H9 (cell line): ENCODE measurements at regions not wholly inside any gene's neighbourhood (a gene's known extent, or its start where the extent isn't known, plus 50 kb on each side); places are given as distances from the start of the nearest gene placed in this dataset.

Source experiments
- DNase-seq: peaks from one replicate; pipeline ENCODE4 v3.0.0-alpha.2; 2017
- H2AFZ ChIP-seq: one replicate; pipeline ENCODE4 v1.6.1; 2013; ENCODE audit warnings: mild to moderate bottlenecking, low read length, control low read depth, moderate library complexity
- H2AK5ac ChIP-seq: 2 replicates; pipeline ENCODE4 v1.6.1; 2013; ENCODE audit warnings: low read length, control low read depth, mixed read lengths; ENCODE audit not compliant: insufficient read length
- H2BK120ac ChIP-seq: one replicate; pipeline ENCODE4 v1.6.1; 2013; ENCODE audit warnings: low read depth, mild to moderate bottlenecking, low read length, control low read depth, inconsistent platforms; ENCODE audit not compliant: poor library complexity, severe bottlenecking
- H2BK12ac ChIP-seq: 2 replicates; pipeline ENCODE4 v1.6.1; 2013; ENCODE audit warnings: low read length, control low read depth, mixed read lengths, low read depth; ENCODE audit not compliant: insufficient read length
- H2BK15ac ChIP-seq: 2 replicates; pipeline ENCODE4 v1.6.1; 2013; ENCODE audit warnings: low read depth, low read length, control low read depth
- H2BK20ac ChIP-seq: one replicate; pipeline ENCODE4 v1.6.1; 2013; ENCODE audit warnings: low read depth, mild to moderate bottlenecking, low read length, control low read depth, inconsistent platforms; ENCODE audit not compliant: poor library complexity, severe bottlenecking
- H2BK5ac ChIP-seq: 2 replicates; pipeline ENCODE4 v1.6.1; 2013; ENCODE audit warnings: low read length, control low read depth, mixed read lengths; ENCODE audit not compliant: insufficient read length
- H3K14ac ChIP-seq: 2 replicates; pipeline ENCODE4 v1.6.1; 2013; ENCODE audit warnings: low read length, control low read depth; ENCODE audit not compliant: insufficient read depth
- H3K18ac ChIP-seq: 2 replicates; pipeline ENCODE4 v1.6.1; 2013; ENCODE audit warnings: low read depth, mild to moderate bottlenecking, mixed read lengths, low read length, control low read depth; ENCODE audit not compliant: insufficient read length
- H3K23ac ChIP-seq: 2 replicates; pipeline ENCODE4 v1.6.1; 2013; ENCODE audit warnings: low read length, control low read depth, mixed read lengths, low read depth; ENCODE audit not compliant: insufficient read length
- H3K23me2 ChIP-seq: 2 replicates; pipeline ENCODE4 v1.6.1; 2013; ENCODE audit warnings: low read depth, mild to moderate bottlenecking, mixed read lengths, low read length, control low read depth; ENCODE audit not compliant: insufficient read length, poor library complexity, severe bottlenecking
- H3K27ac ChIP-seq: 2 replicates; pipeline ENCODE4 v1.5.1; 2013; ENCODE audit warnings: low read length, control low read depth, mixed read lengths, low read depth; ENCODE audit not compliant: insufficient read length
- H3K27me3 ChIP-seq: 2 replicates; pipeline ENCODE4 v1.6.1; 2013; ENCODE audit warnings: low read length, control low read depth, inconsistent platforms; ENCODE audit not compliant: insufficient read depth
- H3K4ac ChIP-seq: 2 replicates; pipeline ENCODE4 v1.6.1; 2013; ENCODE audit warnings: low read depth, mild to moderate bottlenecking, control low read depth, inconsistent platforms, low read length, moderate library complexity
- H3K4me1 ChIP-seq: 2 replicates; pipeline ENCODE4 v1.6.1; 2013; ENCODE audit warnings: low read length, control low read depth, inconsistent platforms; ENCODE audit not compliant: insufficient read depth
- H3K4me2 ChIP-seq: 2 replicates; pipeline ENCODE4 v1.6.1; 2013; ENCODE audit warnings: low read length, control low read depth, mixed read lengths; ENCODE audit not compliant: insufficient read length, insufficient read depth
- H3K56ac ChIP-seq: 2 replicates; pipeline ENCODE4 v1.6.1; 2013; ENCODE audit warnings: low read depth, mild to moderate bottlenecking, mixed read lengths, low read length, control low read depth; ENCODE audit not compliant: insufficient read length
- H3K79me1 ChIP-seq: 2 replicates; pipeline ENCODE4 v1.6.1; 2013; ENCODE audit warnings: low read depth, mild to moderate bottlenecking, moderate library complexity, low read length, control low read depth, inconsistent platforms; ENCODE audit not compliant: insufficient read depth, poor library complexity, severe bottlenecking
- H3K79me2 ChIP-seq: 2 replicates; pipeline ENCODE4 v1.6.1; 2013; ENCODE audit warnings: low read length, control low read depth, inconsistent platforms; ENCODE audit not compliant: insufficient read depth
- H3K9ac ChIP-seq: 2 replicates; pipeline ENCODE4 v1.6.1; 2013; ENCODE audit warnings: low read length, control low read depth, mixed read lengths; ENCODE audit not compliant: insufficient read length; ENCODE audit errors: extremely low read depth
- H3K9me3 ChIP-seq: one replicate; pipeline ENCODE4 v1.6.1; 2013; ENCODE audit warnings: low read depth, low read length, inconsistent platforms; ENCODE audit not compliant: control insufficient read depth
- H3T11ph ChIP-seq: one replicate; pipeline ENCODE4 v1.6.1; 2013; ENCODE audit warnings: mild to moderate bottlenecking, low read length, control low read depth, inconsistent platforms
- H4K20me1 ChIP-seq: one replicate; pipeline ENCODE4 v1.6.1; 2013; ENCODE audit not compliant: control insufficient read depth, insufficient read length, insufficient read depth
- H4K5ac ChIP-seq: 2 replicates; pipeline ENCODE4 v1.6.1; 2013; ENCODE audit warnings: low read depth, mild to moderate bottlenecking, mixed read lengths, low read length, control low read depth; ENCODE audit not compliant: insufficient read length
- H4K8ac ChIP-seq: replicated peaks from 2 replicates; pipeline ENCODE4 v1.6.1; 2013; ENCODE audit warnings: low read length, control low read depth, mixed read lengths, low read depth; ENCODE audit not compliant: insufficient read length
- H4K91ac ChIP-seq: 2 replicates; pipeline ENCODE4 v1.6.1; 2013; ENCODE audit warnings: low read depth, mild to moderate bottlenecking, moderate library complexity, mixed read lengths, low read length, control low read depth; ENCODE audit not compliant: insufficient read length
- H3K27ac Mint-ChIP-seq, 3 experiments: 2 replicates in 2 of 3; 3 replicates in 1 of 3; pipeline ENCODE4 v1.8.0; 2020 to 2021; ENCODE audit warnings: mixed read lengths in 3 of 3, mild to moderate bottlenecking in 1 of 3, moderate library complexity in 1 of 3
- H3K27me3 Mint-ChIP-seq: 2 replicates; pipeline ENCODE4 v1.8.0; 2021; ENCODE audit warnings: low read depth, mild to moderate bottlenecking, moderate library complexity, mixed read lengths
- H3K36me3 Mint-ChIP-seq, 3 experiments: 2 replicates in 2 of 3; 3 replicates in 1 of 3; pipeline ENCODE4 v1.8.0; 2020 to 2021; ENCODE audit warnings: low read depth in 3 of 3, mixed read lengths in 3 of 3; ENCODE audit not compliant: insufficient read depth in 1 of 3
- H3K4me1 Mint-ChIP-seq, 2 experiments: 2 replicates each; pipeline ENCODE4 v1.8.0; 2020; ENCODE audit warnings: mixed read lengths in 2 of 2
- H3K4me3 Mint-ChIP-seq, 2 experiments: 2 replicates in 1 of 2; 3 replicates in 1 of 2; pipeline ENCODE4 v1.8.0; 2020 to 2021; ENCODE audit warnings: mild to moderate bottlenecking in 2 of 2, mixed read lengths in 2 of 2, moderate library complexity in 1 of 2
- H3K9me3 Mint-ChIP-seq, 2 experiments: 2 replicates in 1 of 2; 3 replicates in 1 of 2; pipeline ENCODE4 v1.8.0; 2020; ENCODE audit warnings: mild to moderate bottlenecking in 2 of 2, mixed read lengths in 2 of 2, moderate library complexity in 1 of 2
- CTCF ChIP-seq: fragments of 200-600 bp; sonication (generic); conservative IDR thresholded peaks from 3 replicates; pipeline ENCODE4 v1.8.0; 2021; ENCODE audit warnings: antibody characterized with exemption, mild to moderate bottlenecking
- WGBS: extraction: QIAGEN DNeasy Blood & Tissue Kit; methylation state at CpG from one replicate; pipeline ENCODE4 v1.1.7; 2013; ENCODE audit warnings: missing lambda C conversion rate, low lambda C conversion rate, mixed read lengths; ENCODE audit not compliant: insufficient read length; ENCODE audit errors: extremely low coverage; 5-methylcytosine and 5-hydroxymethylcytosine counted together

GRCh38 chr10:78640796-78641636 is 427.8 kb upstream of the ZMIZ1 start:
- Histone ChIP-seq H2BK15ac (no peak overlapping the region), H4K20me1 (no peaks in the 10 kb centered on the region), H2AFZ (no peak overlapping the region), H3K4ac (no peak overlapping the region), H3K79me2 (no peaks in the 10 kb centered on the region), H3K79me1 (no peaks in the 10 kb centered on the region), H3K23ac (no peak overlapping the region), H4K91ac (no peak overlapping the region), H3K23me2 (no peaks in the 10 kb centered on the region), H3K27ac (no peak overlapping the region), H2BK12ac (no peak overlapping the region), H3K14ac (no peak overlapping the region), H3K18ac (no peak overlapping the region), H2BK20ac (no peak overlapping the region), H2BK5ac (no peak overlapping the region), H3K4me1 (no peaks in the 10 kb centered on the region), H3K27me3 (no peaks in the 10 kb centered on the region), H3K56ac (no peak overlapping the region), H3K9ac (no peak overlapping the region), H3K9me3 (no peaks in the 10 kb centered on the region), H4K8ac (no peak overlapping the region), H4K5ac (no peak overlapping the region), H2BK120ac (no peak overlapping the region), H3T11ph (no peak overlapping the region), H2AK5ac (no peak overlapping the region), H3K4me2 (no peak overlapping the region)
- TF ChIP-seq CTCF, result no peak
- Mint-ChIP-seq H3K27me3 (peaks cover 2% of the 10 kb centered on the region), H3K4me1 (no peaks in the 10 kb centered on the region), H3K4me3 (no peak overlapping the region), H3K36me3 (no peaks in the 10 kb centered on the region; a peak in 1 of 7 replicates), H3K9me3 (peaks cover 0 to 9% of the 10 kb centered on the region in 2 experiments; a peak in 4 of 5 replicates), H3K27ac (no peak overlapping the region)
- WGBS, result no CpG with 5 or more reads among the region's 4 CpGs
- DNase-seq, result no peak
